ENCODE measurements at regions not wholly inside any gene's neighbourhood (a gene's known extent, or its start where the extent isn't known, plus 50 kb on each side); places are given as distances from the start of the nearest gene placed in this dataset.
A peak's percentile ranks its signal among the peaks of the same experiment; 100 is the strongest.

DNA sequence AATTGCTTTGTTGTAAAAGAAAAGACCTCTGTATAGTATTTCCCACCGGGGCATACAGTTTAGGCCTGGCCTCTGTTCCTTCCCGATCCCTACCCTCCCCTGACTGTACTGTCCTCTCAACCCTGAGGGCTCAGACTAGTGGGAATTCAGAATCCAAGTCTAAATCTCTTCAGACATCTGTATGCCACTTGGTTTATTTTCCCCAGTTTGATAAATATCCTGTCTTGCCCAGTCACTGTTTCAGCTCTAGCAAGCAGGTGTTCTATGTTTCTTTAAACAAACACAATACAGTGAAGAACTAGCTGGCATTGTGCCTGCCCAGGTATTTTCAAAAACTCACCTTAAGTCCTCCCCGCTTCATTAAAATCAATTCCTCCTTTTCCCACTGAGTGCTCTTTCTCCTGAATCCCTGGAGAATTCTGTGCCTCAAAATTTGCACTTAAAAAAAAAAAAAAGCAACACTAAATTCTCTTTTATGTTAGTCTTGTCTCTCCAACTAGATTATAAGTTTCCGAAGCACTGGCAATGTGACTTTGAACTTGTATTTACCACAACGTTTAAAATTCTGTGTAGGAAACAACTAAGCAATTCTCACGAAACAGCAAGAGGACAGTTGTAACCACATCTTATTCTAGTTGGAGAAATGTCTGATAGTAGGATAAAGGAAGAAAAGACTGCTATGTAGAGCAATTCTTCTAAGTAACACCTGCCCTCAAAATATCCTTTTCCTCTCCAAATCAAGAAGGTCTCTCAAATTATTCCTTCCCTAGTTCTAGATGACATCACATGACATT, 112.0 kb upstream of the CARMIL1 start:
- Histone ChIP-seq H3K9ac (ENCODE audit: insufficient read depth in 1 of 2, low read length in 2 of 2) (no peak overlapping the region), H3K27ac (ENCODE audit: low read depth in 1 of 2, low read length in 1 of 2) (peak overlapping the region in 1 of 2 donors; percentile 52), H3K4me1 (ENCODE audit: control insufficient read depth in 5 of 5, insufficient read depth in 5 of 5, low read length in 5 of 5) (peaks cover 0 to 4% (median 0%) of the 10 kb centered on the region in 5 donors)

GRCh38 chr6:25167961-25168360, 111.2 kb upstream of the CARMIL1 start:
- no peak overlapping the region for H3K4me3 ChIP-seq

More for the DNA sequence above, 112.0 kb upstream of the CARMIL1 start:
- Histone ChIP-seq H3K27me3 (ENCODE audit: control insufficient read depth in 3 of 3, insufficient read depth in 3 of 3, low read length in 2 of 3) (peaks cover 0 to 2% (median 0%) of the 10 kb centered on the region in 3 donors), H3K4me3 (no peak overlapping the region), H3K9me3 (ENCODE audit: control insufficient read depth in 4 of 4, insufficient read depth in 3 of 4, low read length in 3 of 4) (no peaks in the 10 kb centered on the region), H3K36me3 (ENCODE audit: control insufficient read depth in 4 of 4, insufficient read depth in 4 of 4, low read length in 4 of 4) (no peaks in the 10 kb centered on the region)
- 42% methylated on average over 6 of the region's 6 CpGs for WGBS, 2 donors
- peak in 2 of 3 donors; percentile 26 to 44 for DNase-seq
- ATAC-seq (ENCODE audit: insufficient read depth, low FRiP score) = no peak
- TF ChIP-seq, protein P1, sequence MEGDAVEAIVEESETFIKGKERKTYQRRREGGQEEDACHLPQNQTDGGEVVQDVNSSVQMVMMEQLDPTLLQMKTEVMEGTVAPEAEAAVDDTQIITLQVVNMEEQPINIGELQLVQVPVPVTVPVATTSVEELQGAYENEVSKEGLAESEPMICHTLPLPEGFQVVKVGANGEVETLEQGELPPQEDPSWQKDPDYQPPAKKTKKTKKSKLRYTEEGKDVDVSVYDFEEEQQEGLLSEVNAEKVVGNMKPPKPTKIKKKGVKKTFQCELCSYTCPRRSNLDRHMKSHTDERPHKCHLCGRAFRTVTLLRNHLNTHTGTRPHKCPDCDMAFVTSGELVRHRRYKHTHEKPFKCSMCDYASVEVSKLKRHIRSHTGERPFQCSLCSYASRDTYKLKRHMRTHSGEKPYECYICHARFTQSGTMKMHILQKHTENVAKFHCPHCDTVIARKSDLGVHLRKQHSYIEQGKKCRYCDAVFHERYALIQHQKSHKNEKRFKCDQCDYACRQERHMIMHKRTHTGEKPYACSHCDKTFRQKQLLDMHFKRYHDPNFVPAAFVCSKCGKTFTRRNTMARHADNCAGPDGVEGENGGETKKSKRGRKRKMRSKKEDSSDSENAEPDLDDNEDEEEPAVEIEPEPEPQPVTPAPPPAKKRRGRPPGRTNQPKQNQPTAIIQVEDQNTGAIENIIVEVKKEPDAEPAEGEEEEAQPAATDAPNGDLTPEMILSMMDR (IDR thresholded peaks at IDR 0.05; ENCODE audit: control extremely low read depth, extremely low read depth) = no peak

GRCh38 chr6:25168637-25169036, 110.5 kb upstream of the CARMIL1 start:
- H3K4me1 ChIP-seq (ENCODE audit: control insufficient read depth in 5 of 5, insufficient read depth in 5 of 5, low read length in 5 of 5) = peaks cover 0 to 4% (median 0%) of the 10 kb centered on the region in 5 donors
- H3K36me3 ChIP-seq (ENCODE audit: control insufficient read depth in 4 of 4, insufficient read depth in 4 of 4, low read length in 4 of 4) = no peaks in the 10 kb centered on the region
- H3K9ac ChIP-seq (ENCODE audit: insufficient read depth in 1 of 2, low read length in 2 of 2) = no peak overlapping the region
- H3K27me3 ChIP-seq (ENCODE audit: control insufficient read depth in 3 of 3, insufficient read depth in 3 of 3, low read length in 2 of 3) = peaks cover 0 to 2% (median 0%) of the 10 kb centered on the region in 3 donors
- DNase-seq = no peak
- no peaks in the 10 kb centered on the region for H3K9me3 ChIP-seq (ENCODE audit: control insufficient read depth in 4 of 4, insufficient read depth in 3 of 4, low read length in 3 of 4)
- no peak overlapping the region for H3K27ac ChIP-seq (ENCODE audit: low read depth in 1 of 2, low read length in 1 of 2)
- ATAC-seq (ENCODE audit: insufficient read depth, low FRiP score) = no peak
- WGBS, 2 donors = 68 to 88% methylated on average over 3 of the region's 3 CpGs
- no peak overlapping the region for H3K4me3 ChIP-seq
- TF ChIP-seq, protein P1 (IDR thresholded peaks at IDR 0.05; ENCODE audit: control extremely low read depth, extremely low read depth) = no peak

More at GRCh38 chr6:25167961-25168360, 111.2 kb upstream of the CARMIL1 start:
- Histone ChIP-seq H3K4me1 (ENCODE audit: control insufficient read depth in 5 of 5, insufficient read depth in 5 of 5, low read length in 5 of 5) (peaks cover 0 to 4% (median 0%) of the 10 kb centered on the region in 5 donors), H3K36me3 (ENCODE audit: control insufficient read depth in 4 of 4, insufficient read depth in 4 of 4, low read length in 4 of 4) (no peaks in the 10 kb centered on the region), H3K27ac (ENCODE audit: low read depth in 1 of 2, low read length in 1 of 2) (no peak overlapping the region), H3K9me3 (ENCODE audit: control insufficient read depth in 4 of 4, insufficient read depth in 3 of 4, low read length in 3 of 4) (no peaks in the 10 kb centered on the region), H3K27me3 (ENCODE audit: control insufficient read depth in 3 of 3, insufficient read depth in 3 of 3, low read length in 2 of 3) (peaks cover 0 to 2% (median 0%) of the 10 kb centered on the region in 3 donors), H3K9ac (ENCODE audit: insufficient read depth in 1 of 2, low read length in 2 of 2) (no peak overlapping the region)
- DNase-seq (no peak), ATAC-seq (ENCODE audit: insufficient read depth, low FRiP score) (no peak)
- TF ChIP-seq, protein P1 (IDR thresholded peaks at IDR 0.05; ENCODE audit: control extremely low read depth, extremely low read depth) = no peak
- 21 to 61% methylated on average over 1 of the region's 1 CpG for WGBS, 2 donors

All from lung (tissue), 11 donors.